Neural progenitor cell (in vitro differentiated cells): ENCODE measurements at regions not wholly inside any gene's neighbourhood (a gene's known extent, or its start where the extent isn't known, plus 50 kb on each side); places are given as distances from the start of the nearest gene placed in this dataset.
"Not testable (repeated sequence)": the region's sequence is repeated elsewhere in the genome, so short reads cannot be mapped to it uniquely, and the experiment has no call there.

Experiments
- DNase-seq: peaks from one replicate; pipeline ENCODE4 v3.0.0-alpha.2; 2016; ENCODE audit warnings: low spot score
- H2AFZ ChIP-seq: fragments of 200-600 bp; sonication (generic); replicated peaks from 2 replicates; pipeline ENCODE4 v1.6.1; 2016; ENCODE audit warnings: antibody characterized with exemption
- H3F3A ChIP-seq: fragments of 200-600 bp; sonication (generic); 2 replicates; pipeline ENCODE4 v1.6.1; 2016; ENCODE audit warnings: antibody characterized with exemption, low read depth
- H3K27ac ChIP-seq: fragments of 200-600 bp; sonication (generic); 2 replicates; pipeline ENCODE4 v1.5.1; 2016; ENCODE audit warnings: mild to moderate bottlenecking
- H3K27me3 ChIP-seq: fragments of 200-600 bp; sonication (generic); 2 replicates; pipeline ENCODE4 v1.6.1; 2016; ENCODE audit warnings: mild to moderate bottlenecking, moderate library complexity
- H3K36me3 ChIP-seq: fragments of 200-600 bp; sonication (generic); 2 replicates; pipeline ENCODE4 v1.5.1; 2016
- H3K4me1 ChIP-seq: fragments of 200-600 bp; sonication (generic); 2 replicates; pipeline ENCODE4 v1.6.1; 2016; ENCODE audit warnings: mixed run types
- H3K4me2 ChIP-seq: fragments of 200-600 bp; sonication (generic); 2 replicates; pipeline ENCODE4 v1.6.1; 2016
- H3K4me3 ChIP-seq: fragments of 200-600 bp; sonication (generic); 2 replicates; pipeline ENCODE4 v1.5.1; 2016
- H3K79me2 ChIP-seq: fragments of 200-600 bp; sonication (generic); 2 replicates; pipeline ENCODE4 v1.6.1; 2016; ENCODE audit warnings: low read depth
- H3K9ac ChIP-seq: fragments of 200-600 bp; sonication (generic); 2 replicates; pipeline ENCODE4 v1.6.1; 2016
- H3K9me3 ChIP-seq: fragments of 200-600 bp; sonication (generic); 2 replicates; pipeline ENCODE4 v1.5.1; 2016; ENCODE audit warnings: low read depth
- H4K20me1 ChIP-seq: fragments of 200-600 bp; sonication (generic); 2 replicates; pipeline ENCODE4 v1.6.1; 2016; ENCODE audit warnings: low read depth
- H3K27ac Mint-ChIP-seq: 3 replicates; pipeline ENCODE4 v1.8.0; 2021; ENCODE audit warnings: mixed read lengths
- H3K27me3 Mint-ChIP-seq: 2 replicates; pipeline ENCODE4 v1.8.0; 2022; ENCODE audit warnings: low read depth, mild to moderate bottlenecking, inconsistent platforms, moderate library complexity, mixed read lengths; ENCODE audit not compliant: insufficient read depth
- H3K36me3 Mint-ChIP-seq: 3 replicates; pipeline ENCODE4 v1.8.0; 2021; ENCODE audit warnings: mixed read lengths
- H3K4me1 Mint-ChIP-seq: 3 replicates; pipeline ENCODE4 v1.8.0; 2021; ENCODE audit warnings: mixed read lengths
- H3K4me3 Mint-ChIP-seq: 3 replicates; pipeline ENCODE4 v1.8.0; 2021; ENCODE audit warnings: mild to moderate bottlenecking, moderate library complexity, mixed read lengths
- H3K9me3 Mint-ChIP-seq: 3 replicates; pipeline ENCODE4 v1.8.0; 2020; ENCODE audit warnings: mixed read lengths

- Mint-ChIP-seq H3K4me1 (peaks cover 20% of the 10 kb centered on the region), H3K27ac (peak overlapping the region; percentile 88)
- Histone ChIP-seq H3K27ac (peak overlapping the region; percentile 4), H3K4me1 (peaks cover 18% of the 10 kb centered on the region), H3K4me2 (peak overlapping the region; percentile 52)
- not testable (repeated sequence) for H3K36me3 ChIP-seq, H3K9me3 Mint-ChIP-seq, H3F3A ChIP-seq, H3K36me3 Mint-ChIP-seq, H3K9ac ChIP-seq, H3K4me3 ChIP-seq, H3K27me3 Mint-ChIP-seq, H4K20me1 ChIP-seq, H3K4me3 Mint-ChIP-seq, H2AFZ ChIP-seq, H3K79me2 ChIP-seq, H3K27me3 ChIP-seq, H3K9me3 ChIP-seq
- peak; percentile 18 for DNase-seq
Measured at GRCh38 chr9:66797905-66798616, 102.5 kb upstream of the ZNF658 start.

DNA sequence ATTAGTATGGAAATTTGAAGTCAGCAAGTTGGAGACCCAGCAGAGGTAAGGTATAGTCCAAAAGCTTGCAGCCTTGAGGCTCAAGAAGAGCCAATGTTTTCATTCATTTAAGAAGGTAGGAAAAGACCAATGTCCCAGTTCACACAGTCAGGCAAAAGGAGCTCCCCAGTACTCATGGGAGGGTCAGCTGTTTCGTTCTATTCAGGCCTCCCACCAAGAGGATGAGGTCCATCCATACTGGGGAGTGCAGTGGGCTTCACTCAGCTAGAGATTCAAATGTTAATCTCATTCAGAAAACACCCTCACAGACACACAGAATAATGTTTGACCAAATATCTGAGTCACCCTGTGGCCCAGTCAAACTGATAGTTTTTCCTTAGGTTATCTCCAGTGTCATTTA is 96.9 kb upstream of the ZNF658 start:
- H2AFZ ChIP-seq = peak overlapping the region; percentile 51
- not testable (repeated sequence) for H3K27ac ChIP-seq, H3K9ac ChIP-seq, H3K79me2 ChIP-seq, H3K4me3 Mint-ChIP-seq, H3K4me3 ChIP-seq, H3K27ac Mint-ChIP-seq, H3K9me3 Mint-ChIP-seq, DNase-seq, H3K9me3 ChIP-seq, H3K27me3 Mint-ChIP-seq, H4K20me1 ChIP-seq, H3K27me3 ChIP-seq, H3F3A ChIP-seq, H3K4me2 ChIP-seq, H3K36me3 Mint-ChIP-seq, H3K36me3 ChIP-seq
- peaks cover 11% of the 10 kb centered on the region for H3K4me1 ChIP-seq
- peaks cover 12% of the 10 kb centered on the region for H3K4me1 Mint-ChIP-seq

- Histone ChIP-seq H3F3A (peaks cover 21% of the 10 kb centered on the region), H3K4me1 (peaks cover 22% of the 10 kb centered on the region)
- H3K27me3 Mint-ChIP-seq, H3K27me3 ChIP-seq, H4K20me1 ChIP-seq, H3K4me2 ChIP-seq, H3K36me3 Mint-ChIP-seq, H3K9me3 ChIP-seq, H2AFZ ChIP-seq, H3K4me3 ChIP-seq, H3K9ac ChIP-seq, H3K4me3 Mint-ChIP-seq, H3K36me3 ChIP-seq, H3K27ac ChIP-seq, H3K79me2 ChIP-seq, H3K27ac Mint-ChIP-seq: not testable (repeated sequence)
- peaks cover 15% of the 10 kb centered on the region for H3K4me1 Mint-ChIP-seq
- H3K9me3 Mint-ChIP-seq = peaks cover 14% of the 10 kb centered on the region
- peak; percentile 17 for DNase-seq
Measured at GRCh38 chr9:66810247-66810646, 90.3 kb upstream of the ZNF658 start.

- H3K36me3 ChIP-seq, H3K27me3 ChIP-seq, H4K20me1 ChIP-seq, H3K4me3 Mint-ChIP-seq, H3K27me3 Mint-ChIP-seq, DNase-seq, H3K79me2 ChIP-seq, H2AFZ ChIP-seq, H3K9me3 ChIP-seq, H3K36me3 Mint-ChIP-seq, H3K9ac ChIP-seq: not testable (repeated sequence)
- H3K27ac ChIP-seq = peak overlapping the region; percentile 95
- H3K4me3 ChIP-seq = peak overlapping the region; percentile 35
- H3F3A ChIP-seq = peaks cover 21% of the 10 kb centered on the region
- peak overlapping the region; percentile 83 for H3K4me2 ChIP-seq
- H3K4me1 ChIP-seq = peaks cover 22% of the 10 kb centered on the region
- peak overlapping the region; percentile 97 for H3K27ac Mint-ChIP-seq
- peaks cover 12% of the 10 kb centered on the region for H3K9me3 Mint-ChIP-seq
- H3K4me1 Mint-ChIP-seq = peaks cover 15% of the 10 kb centered on the region
Measured at GRCh38 chr9:66812367-66812766, 88.2 kb upstream of the ZNF658 start.

- not testable (repeated sequence) for H3K36me3 ChIP-seq, H3K4me3 Mint-ChIP-seq, H3K27me3 Mint-ChIP-seq, H4K20me1 ChIP-seq, H3K79me2 ChIP-seq, H3K9ac ChIP-seq, H2AFZ ChIP-seq, H3K9me3 ChIP-seq, H3K9me3 Mint-ChIP-seq, H3K36me3 Mint-ChIP-seq, H3K27me3 ChIP-seq
- Histone ChIP-seq H3K4me3 (peak overlapping the region; percentile 35), H3K4me1 (peaks cover 22% of the 10 kb centered on the region), H3K4me2 (peak overlapping the region; percentile 83), H3F3A (peaks cover 21% of the 10 kb centered on the region), H3K27ac (peak overlapping the region; percentile 95)
- Mint-ChIP-seq H3K27ac (peak overlapping the region; percentile 96), H3K4me1 (peaks cover 15% of the 10 kb centered on the region)
- DNase-seq = peak; percentile 39
Measured at GRCh38 chr9:66812967-66813366, 87.6 kb upstream of the ZNF658 start.

DNA sequence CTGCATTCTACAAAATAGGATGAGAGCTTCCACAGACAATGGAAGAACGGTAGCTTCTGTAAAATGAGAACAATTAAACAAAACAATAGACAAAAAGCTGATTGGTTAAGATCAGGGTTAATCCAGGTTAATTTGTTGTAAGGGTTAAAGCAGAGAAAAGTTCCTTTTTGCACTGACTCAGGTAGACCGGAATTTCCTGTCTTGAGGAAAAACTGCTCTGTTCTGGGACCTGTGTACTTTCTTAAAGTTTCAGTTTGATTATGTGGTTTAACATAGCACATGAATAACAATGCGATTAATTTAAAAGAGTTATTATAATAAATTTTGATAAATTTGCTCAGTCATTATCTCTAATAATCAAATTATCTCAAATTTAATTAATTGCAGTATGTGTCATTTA is 86.5 kb upstream of the ZNF658 start:
- DNase-seq, H3K9ac ChIP-seq, H3K4me3 Mint-ChIP-seq, H2AFZ ChIP-seq, H3K9me3 ChIP-seq, H3K9me3 Mint-ChIP-seq, H3K27me3 ChIP-seq, H3K36me3 Mint-ChIP-seq, H3K4me3 ChIP-seq, H3K27me3 Mint-ChIP-seq, H4K20me1 ChIP-seq, H3K36me3 ChIP-seq, H3K79me2 ChIP-seq: not testable (repeated sequence)
- Mint-ChIP-seq H3K27ac (peak overlapping the region; percentile 46), H3K4me1 (peaks cover 15% of the 10 kb centered on the region)
- H3K27ac ChIP-seq = peak overlapping the region; percentile 23
- peaks cover 21% of the 10 kb centered on the region for H3F3A ChIP-seq
- peaks cover 22% of the 10 kb centered on the region for H3K4me1 ChIP-seq
- peak overlapping the region; percentile 12 for H3K4me2 ChIP-seq

GRCh38 chr9:66819510-66819909 is 81.0 kb upstream of the ZNF658 start:
- not testable (repeated sequence) for H3K9me3 ChIP-seq, H3K27ac ChIP-seq, H3K27me3 ChIP-seq, H3K4me3 Mint-ChIP-seq, H2AFZ ChIP-seq, H3K27ac Mint-ChIP-seq, H3K9ac ChIP-seq, H3K36me3 Mint-ChIP-seq, H3K4me3 ChIP-seq, H3K4me1 ChIP-seq, H3K79me2 ChIP-seq, H3K9me3 Mint-ChIP-seq, H4K20me1 ChIP-seq, H3K36me3 ChIP-seq, H3K4me1 Mint-ChIP-seq, H3K4me2 ChIP-seq, H3F3A ChIP-seq, H3K27me3 Mint-ChIP-seq, DNase-seq

DNA sequence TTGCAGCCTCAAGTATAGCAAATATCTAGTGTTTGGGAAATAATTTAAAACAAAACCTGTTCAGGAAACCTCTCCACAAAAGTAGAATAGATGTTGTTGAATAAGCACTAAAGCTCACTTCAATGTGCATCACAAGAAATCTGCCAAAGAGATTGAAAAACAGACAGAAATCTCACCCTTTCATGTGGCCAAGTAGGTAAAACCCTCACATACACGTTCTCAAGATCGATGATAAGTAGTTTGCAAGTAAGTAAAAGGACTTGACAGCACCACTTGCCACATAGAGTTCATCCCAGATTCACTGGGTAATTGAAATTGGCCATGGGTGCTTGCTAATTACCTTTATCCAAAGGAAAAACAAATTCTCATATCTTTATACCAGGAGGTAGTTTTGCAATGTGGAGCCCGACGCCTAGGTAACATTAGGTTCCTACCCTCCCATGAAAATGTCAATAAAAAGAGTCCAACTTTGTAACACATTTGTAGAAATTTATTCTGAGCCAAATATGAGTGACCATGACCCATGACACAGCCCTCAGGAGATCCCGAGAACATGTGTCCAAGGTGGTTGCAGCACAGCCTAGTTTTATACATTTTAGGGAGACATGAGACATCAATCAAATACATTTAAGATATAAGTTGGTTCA is 80.4 kb upstream of the ZNF658 start:
- H2AFZ ChIP-seq, H3K27me3 ChIP-seq, H3K27ac ChIP-seq, DNase-seq, H3K79me2 ChIP-seq, H3K4me2 ChIP-seq, H3K36me3 Mint-ChIP-seq, H3K27me3 Mint-ChIP-seq, H3K4me3 ChIP-seq, H3K36me3 ChIP-seq, H3F3A ChIP-seq, H3K4me1 Mint-ChIP-seq, H3K9me3 ChIP-seq, H3K4me1 ChIP-seq, H3K4me3 Mint-ChIP-seq, H4K20me1 ChIP-seq, H3K27ac Mint-ChIP-seq, H3K9ac ChIP-seq, H3K9me3 Mint-ChIP-seq: not testable (repeated sequence)
